Stomach (tissue), 8 donors: ENCODE measurements at regions not wholly inside any gene's neighbourhood (a gene's known extent, or its start where the extent isn't known, plus 50 kb on each side); places are given as distances from the start of the nearest gene placed in this dataset.

ENCODE experiments used
- DNase-seq, 2 donors: peaks; one replicate each; pipeline versions ENCODE4 v3.0.0 to v3.0.0-alpha.2; 2013 to 2019
- H3K27ac ChIP-seq, 5 donors: fragments of 200-600 bp in 4 of 5; sonication (generic) in 4 of 5; one replicate each; pipeline ENCODE4 v1.5.1; 2013 to 2019; ENCODE audit warnings: mild to moderate bottlenecking in 1 of 5, moderate library complexity in 1 of 5
- H3K27me3 ChIP-seq, 3 donors: fragments of 200-600 bp; sonication (generic); one replicate each; pipeline ENCODE4 v1.5.1; 2017 to 2019; ENCODE audit warnings: mixed run types in 1 of 3
- H3K36me3 ChIP-seq, 4 donors: fragments of 200-600 bp; sonication (generic); 1 replicate in 3 of 4; 2 replicates in 1 of 4; pipeline ENCODE4 v1.5.1; 2016 to 2019
- H3K4me1 ChIP-seq, 4 donors: fragments of 200-600 bp; sonication (generic); one replicate each; pipeline ENCODE4 v1.5.1; 2016 to 2019
- H3K4me3 ChIP-seq, 4 donors: fragments of 200-600 bp; sonication (generic) in 3 of 4; one replicate each; pipeline ENCODE4 v1.5.1; 2016 to 2019; ENCODE audit warnings: mild to moderate bottlenecking in 1 of 4
- H3K9me3 ChIP-seq, 4 donors: fragments of 200-600 bp; sonication (generic); one replicate each; pipeline ENCODE4 v1.5.1; 2016 to 2019
- CTCF ChIP-seq, 7 experiments: fragments of 450-650 bp in 4 of 7; fragments of 200-600 bp in 3 of 7; sonication (generic) in 3 of 7; IDR thresholded peaks; one replicate each; pipeline ENCODE4 v1.5.1; 2016 to 2019; ENCODE audit warnings: antibody characterized with exemption in 7 of 7, control low read depth in 2 of 7, mild to moderate bottlenecking in 1 of 7
- EP300 ChIP-seq: sonication (generic); formaldehyde crosslinking; IDR thresholded peaks from one replicate; pipeline ENCODE4 v1.6.1; 2017; ENCODE audit warnings: antibody characterized with exemption
- POLR2A ChIP-seq, 4 donors: fragments of 450-650 bp; IDR thresholded peaks; one replicate each; pipeline ENCODE4 v1.6.1; 2016; ENCODE audit warnings: antibody characterized with exemption in 4 of 4, control low read depth in 2 of 4, mild to moderate bottlenecking in 1 of 4, moderate library complexity in 1 of 4
- POLR2AphosphoS5 ChIP-seq, 3 donors: sonication (generic); formaldehyde crosslinking; IDR thresholded peaks; one replicate each; pipeline ENCODE4 v1.6.1; 2016; ENCODE audit warnings: antibody characterized with exemption in 3 of 3
- WGBS, 5 donors: extraction: QIAGEN DNeasy Blood & Tissue Kit in 3 of 5; methylation state at CpG; one replicate each; pipeline versions ENCODE4 v1.1.5 to v1.1.7; 2013 to 2018; 5-methylcytosine and 5-hydroxymethylcytosine counted together
- intact Hi-C: fragments of 100-400 bp; cut with DNase I; formaldehyde crosslinking; loops from one replicate; pipeline ENCODE4 v1.15.1; 2023; ENCODE audit warnings: low total_unique reads
- donor health status: healthy with polysubstance abuse.
- donor health status: Bipolar disorder and iron deficiency.
- donor health status: healthy.

GRCh38 chr18:26783170-26783569, 82.3 kb downstream of the AQP4 start:
- no peaks in the 10 kb centered on the region for H3K27me3 ChIP-seq
- DNase-seq, result no peak
- H3K4me3 ChIP-seq, result no peak overlapping the region
- no peaks in the 10 kb centered on the region for H3K36me3 ChIP-seq
- intact Hi-C loops, result no loop called here
- H3K27ac ChIP-seq, result no peak overlapping the region
- no peaks in the 10 kb centered on the region for H3K9me3 ChIP-seq
- TF ChIP-seq CTCF (IDR thresholded peaks at IDR 0.05) (no peak), EP300 (no peak), POLR2AphosphoS5 (IDR thresholded peaks at IDR 0.05) (no peak), POLR2A (IDR thresholded peaks at IDR 0.05) (no peak)
- no peaks in the 10 kb centered on the region for H3K4me1 ChIP-seq
- WGBS, 5 donors, result 82 to 94% (median 82%) methylated on average over 6 of the region's 6 CpGs

- Histone ChIP-seq H3K9me3 (no peaks in the 10 kb centered on the region), H3K36me3 (no peaks in the 10 kb centered on the region), H3K4me1 (no peaks in the 10 kb centered on the region), H3K27ac (no peak overlapping the region), H3K27me3 (peaks cover 0 to 10% (median 0%) of the 10 kb centered on the region in 3 donors), H3K4me3 (no peak overlapping the region)
- intact Hi-C loops, result no loop called here
- 46 to 58% (median 52%) methylated on average over 5 of the region's 5 CpGs for WGBS, 5 donors
- DNase-seq, result no peak
- no peak for TF ChIP-seq POLR2AphosphoS5 (IDR thresholded peaks at IDR 0.05)
- TF ChIP-seq EP300, result no peak
- TF ChIP-seq POLR2A (IDR thresholded peaks at IDR 0.05), result no peak
- TF ChIP-seq CTCF (IDR thresholded peaks at IDR 0.05), result no peak
Observed at GRCh38 chr18:26780520-26781325, 84.8 kb downstream of the AQP4 start.

GRCh38 chr18:26778054-26778393, 87.5 kb downstream of the AQP4 start:
- Histone ChIP-seq H3K36me3 (no peaks in the 10 kb centered on the region), H3K4me1 (no peaks in the 10 kb centered on the region), H3K4me3 (no peak overlapping the region), H3K27me3 (peaks cover 0 to 10% (median 0%) of the 10 kb centered on the region in 3 donors), H3K27ac (no peak overlapping the region), H3K9me3 (no peaks in the 10 kb centered on the region)
- TF ChIP-seq CTCF (IDR thresholded peaks at IDR 0.05) (no peak), EP300 (no peak), POLR2AphosphoS5 (IDR thresholded peaks at IDR 0.05) (no peak), POLR2A (IDR thresholded peaks at IDR 0.05) (no peak)
- DNase-seq, result no peak
- intact Hi-C loops, result loop anchor here (10.0 kb wide), 1 partner anchor 153 kb away; no protein-coding TSS in a partner anchor

GRCh38 chr18:26777351-26778053, 88.0 kb downstream of the AQP4 start:
- H3K36me3 ChIP-seq, result no peaks in the 10 kb centered on the region
- DNase-seq, result peak in 1 of 2 donors; percentile 50
- peaks cover 0 to 10% (median 0%) of the 10 kb centered on the region in 3 donors for H3K27me3 ChIP-seq
- no peak overlapping the region for H3K4me3 ChIP-seq
- no peak overlapping the region for H3K27ac ChIP-seq
- no peaks in the 10 kb centered on the region for H3K4me1 ChIP-seq
- no peaks in the 10 kb centered on the region for H3K9me3 ChIP-seq
- intact Hi-C loops, result loop anchor here (10.0 kb wide), 1 partner anchor 153 kb away; no protein-coding TSS in a partner anchor
- TF ChIP-seq EP300 (no peak), POLR2AphosphoS5 (IDR thresholded peaks at IDR 0.05) (no peak), POLR2A (IDR thresholded peaks at IDR 0.05) (no peak), CTCF (IDR thresholded peaks at IDR 0.05) (no peak)
- 47 to 63% (median 48%) methylated on average over 7 of the region's 7 CpGs for WGBS, 5 donors
